Renal cortical epithelial cell (primary cell): ENCODE measurements at regions not wholly inside any gene's neighbourhood (a gene's known extent, or its start where the extent isn't known, plus 50 kb on each side); places are given as distances from the start of the nearest gene placed in this dataset.

ENCODE experiments used
- DNase-seq: peaks from one replicate; pipeline ENCODE4 v3.0.0-alpha.2; 2011; ENCODE audit warnings: low read depth

- DNase-seq, result no peak
Observed at GRCh38 chr2:219893541-219893940, 266.1 kb downstream of the SLC4A3 start.

GRCh38 chr2:219897456-219897855 lies 270.0 kb downstream of the SLC4A3 start:
- no peak for DNase-seq

GRCh38 chr2:219901155-219901554 lies 273.7 kb downstream of the SLC4A3 start:
- no peak for DNase-seq

GRCh38 chr2:219902891-219903552 lies 275.6 kb downstream of the SLC4A3 start:
- DNase-seq, result no peak

GRCh38 chr2:219905640-219906039 lies 278.2 kb downstream of the SLC4A3 start:
- no peak for DNase-seq

GRCh38 chr2:219906114-219907010 lies 278.9 kb downstream of the SLC4A3 start:
- no peak for DNase-seq

- DNase-seq, result no peak
Observed at GRCh38 chr2:219907011-219907365, 279.6 kb downstream of the SLC4A3 start.

GRCh38 chr2:219908538-219908937 lies 281.1 kb downstream of the SLC4A3 start:
- DNase-seq, result no peak

GRCh38 chr2:219911541-219911940 lies 284.1 kb downstream of the SLC4A3 start:
- no peak for DNase-seq

- peak; percentile 36 for DNase-seq
Observed at GRCh38 chr2:219912491-219912921, 285.1 kb downstream of the SLC4A3 start.

- DNase-seq, result no peak
Observed at GRCh38 chr2:219914577-219914976, 287.1 kb downstream of the SLC4A3 start.

- no peak for DNase-seq
Observed at GRCh38 chr2:219916281-219916680, 288.9 kb downstream of the SLC4A3 start.

- no peak for DNase-seq
Observed at GRCh38 chr2:219916726-219917440, 289.5 kb downstream of the SLC4A3 start.

- no peak for DNase-seq
Observed at GRCh38 chr2:219918254-219918653, 290.8 kb downstream of the SLC4A3 start.

GRCh38 chr2:219918944-219919343 lies 291.5 kb downstream of the SLC4A3 start:
- DNase-seq, result no peak

GRCh38 chr2:219919506-219919905 lies 292.1 kb downstream of the SLC4A3 start:
- no peak for DNase-seq

- no peak for DNase-seq
Observed at GRCh38 chr2:219929835-219930234, 302.4 kb downstream of the SLC4A3 start.

GRCh38 chr2:219939647-219940046 lies 312.2 kb downstream of the SLC4A3 start:
- no peak for DNase-seq

- no peak for DNase-seq
Observed at GRCh38 chr2:219944866-219945265, 317.4 kb downstream of the SLC4A3 start.

GRCh38 chr2:219946021-219946420 lies 318.6 kb downstream of the SLC4A3 start:
- no peak for DNase-seq

GRCh38 chr2:219946529-219946928 lies 319.1 kb downstream of the SLC4A3 start:
- DNase-seq, result no peak

- no peak for DNase-seq
Observed at GRCh38 chr2:219947575-219947974, 320.1 kb downstream of the SLC4A3 start.

- DNase-seq, result no peak
Observed at GRCh38 chr2:219949053-219949452, 321.6 kb downstream of the SLC4A3 start.
